MM.1S (cell line): ENCODE measurements at regions not wholly inside any gene's neighbourhood (a gene's known extent, or its start where the extent isn't known, plus 50 kb on each side); places are given as distances from the start of the nearest gene placed in this dataset.

ENCODE experiments used
- CTCF ChIP-seq: fragments of 300-600 bp; sonication (generic); IDR thresholded peaks from 2 replicates; pipeline ENCODE4 v1.5.1; 2016; ENCODE audit warnings: antibody characterized with exemption, low read length, mixed read lengths
- EZH2 ChIP-seq: fragments of 300-600 bp; sonication (generic); optimal IDR thresholded peaks from 2 replicates; pipeline ENCODE3; 2017; ENCODE audit warnings: low read depth, mild to moderate bottlenecking, antibody characterized with exemption, low read length, mixed read lengths
- EZH2phosphoT487 ChIP-seq: fragments of 300-600 bp; sonication (generic); IDR thresholded peaks from 2 replicates; pipeline ENCODE4 v1.6.1; 2018; ENCODE audit warnings: antibody characterized with exemption, low read length

GRCh38 chr9:135329571-135330306, 149.8 kb upstream of the PPP1R26 start:
- TF ChIP-seq CTCF: no peak
- no peak for TF ChIP-seq EZH2phosphoT487
- no peak for TF ChIP-seq EZH2
